Right renal cortex interstitium (tissue), 3 donors: ENCODE measurements at regions not wholly inside any gene's neighbourhood (a gene's known extent, or its start where the extent isn't known, plus 50 kb on each side); places are given as distances from the start of the nearest gene placed in this dataset.
A peak's percentile ranks its signal among the peaks of the same experiment; 100 is the strongest.
"Not testable (repeated sequence)": the region's sequence is repeated elsewhere in the genome, so short reads cannot be mapped to it uniquely, and the experiment has no call there.

Experiments
- DNase-seq, 3 donors: peaks; one replicate each; pipeline ENCODE4 v3.0.0-alpha.2; 2013; ENCODE audit warnings: low read depth in 3 of 3, low spot score in 2 of 3

- DNase-seq, result no peak
These were observed 938.4 kb downstream of the CCSER2 start for GRCh38 chr10:85266808-85267207.

GRCh38 chr10:85280014-85280413 lies 951.6 kb downstream of the CCSER2 start:
- no peak for DNase-seq

GRCh38 chr10:85284778-85285770 lies 956.7 kb downstream of the CCSER2 start:
- DNase-seq, result peak in 1 of 3 donors; percentile 6

GRCh38 chr10:85293483-85293882 lies 965.1 kb downstream of the CCSER2 start:
- DNase-seq, result no peak

GRCh38 chr10:85311613-85312337 lies 983.4 kb downstream of the CCSER2 start:
- DNase-seq, result no peak

- DNase-seq, result no peak
These were observed 987.3 kb downstream of the CCSER2 start for GRCh38 chr10:85315657-85316056.

GRCh38 chr10:85316276-85316675 lies 987.9 kb downstream of the CCSER2 start:
- DNase-seq, result no peak

- DNase-seq, result no peak
These were observed 989.4 kb downstream of the CCSER2 start for GRCh38 chr10:85317827-85318226.

GRCh38 chr10:85318809-85319807 lies 990.7 kb downstream of the CCSER2 start:
- DNase-seq, result peak in 1 of 3 donors; percentile 7

- no peak for DNase-seq
These were observed 991.4 kb downstream of the CCSER2 start for GRCh38 chr10:85319826-85320225.

- DNase-seq, result no peak
These were observed 1005.2 kb downstream of the CCSER2 start for GRCh38 chr10:85333594-85333993.

- DNase-seq, result no peak
These were observed 1004.2 kb downstream of the GRID1 start for GRCh38 chr10:85362401-85362800.

GRCh38 chr10:85377029-85377806 lies 989.4 kb downstream of the GRID1 start:
- no peak for DNase-seq

- DNase-seq, result no peak
These were observed 987.3 kb downstream of the GRID1 start for GRCh38 chr10:85379338-85379737.

GRCh38 chr10:85400981-85401695 lies 965.5 kb downstream of the GRID1 start:
- no peak for DNase-seq

- no peak for DNase-seq
These were observed 964.1 kb downstream of the GRID1 start for GRCh38 chr10:85402541-85402940.

GRCh38 chr10:85407088-85407487 lies 959.5 kb downstream of the GRID1 start:
- DNase-seq, result no peak

- no peak for DNase-seq
These were observed 958.2 kb downstream of the GRID1 start for GRCh38 chr10:85408388-85408787.

GRCh38 chr10:85410586-85410985 lies 956.0 kb downstream of the GRID1 start:
- not testable (repeated sequence) for DNase-seq
